GM12878 (cell line): ENCODE measurements at regions not wholly inside any gene's neighbourhood (a gene's known extent, or its start where the extent isn't known, plus 50 kb on each side); places are given as distances from the start of the nearest gene placed in this dataset.
A peak's percentile ranks its signal among the peaks of the same experiment; 100 is the strongest.

Experiments used
- ATAC-seq: fragments of 200-7000 bp; cut with Tn5 transposase; 3 replicates; pipeline ENCODE4 v1.9.1; 2020; ENCODE audit warnings: mild to moderate bottlenecking, moderate library complexity
- BruUV-seq: library from RNA; stranded (reverse); fragments of 400-500 nt; replicated peaks from 2 replicates; lab custom pipeline; 2021; lab: Mats Ljungman, UMichigan
- CTCF ChIA-PET: fragments of 300-600 bp; sonication (Branson Sonifier 250); formaldehyde crosslinking; extraction: SDS; loops from one replicate; lab custom pipeline; 2021; ENCODE audit warnings: inconsistent platforms; lab: Yijun Ruan, JAX
- POLR2A ChIA-PET: fragments of 350-600 bp; formaldehyde crosslinking; extraction: SDS; loops from one replicate; lab custom pipeline; 2021; ENCODE audit warnings: inconsistent platforms; lab: Charles Lee
- RAD21 ChIA-PET: fragments of 300-600 bp; sonication (Branson Sonifier 250); formaldehyde crosslinking; loops from one replicate; lab custom pipeline; 2023; ENCODE audit warnings: antibody characterized with exemption; ENCODE audit not compliant: unreplicated experiment; lab: Charles Lee
- SMC1A ChIA-PET: fragments of 300-600 bp; sonication (Branson Sonifier 250); formaldehyde crosslinking; loops from one replicate; lab custom pipeline; 2023; ENCODE audit not compliant: unreplicated experiment, uncharacterized antibody; lab: Charles Lee
- DNase-seq: peaks from one replicate; pipeline ENCODE4 v3.0.0-alpha.2; 2011; ENCODE audit warnings: low read depth, low spot score
- FAIRE-seq: peaks from 3 replicates; lab custom pipeline; 2011; peaks lifted over from hg19 to GRCh38; lab: Jason Lieb, UNC
- H2AFZ ChIP-seq: 2 replicates; pipeline ENCODE4 v1.6.0; 2011; ENCODE audit warnings: low read depth, low read length, control low read depth; ENCODE audit not compliant: control insufficient read depth
- H3K27ac ChIP-seq: 2 replicates; pipeline ENCODE4 v1.5.1; 2011; ENCODE audit warnings: control low read depth; ENCODE audit not compliant: control insufficient read depth, insufficient read depth
- H3K27me3 ChIP-seq, 2 experiments: replicated peaks in 1 of 2; 2 replicates each; pipeline versions ENCODE4 v1.6.0 to v1.6.1; 2011; ENCODE audit warnings: low read length in 1 of 2; ENCODE audit not compliant: control insufficient read depth in 2 of 2, insufficient read depth in 2 of 2
- H3K36me3 ChIP-seq, 2 experiments: 2 replicates each; pipeline ENCODE4 v1.5.1; 2011; ENCODE audit warnings: low read length in 1 of 2; ENCODE audit not compliant: control insufficient read depth in 2 of 2, insufficient read depth in 2 of 2
- H3K4me1 ChIP-seq: 2 replicates; pipeline ENCODE4 v1.6.1; 2011; ENCODE audit warnings: mild to moderate bottlenecking, low read length, moderate library complexity, mixed read lengths; ENCODE audit not compliant: control insufficient read depth, insufficient read depth
- H3K4me2 ChIP-seq: 2 replicates; pipeline ENCODE4 v1.6.0; 2011; ENCODE audit warnings: control low read depth; ENCODE audit not compliant: control insufficient read depth, insufficient read depth
- H3K4me3 ChIP-seq: fragments of 200-600 bp; sonication (generic); 2 replicates; pipeline ENCODE4 v1.5.1; 2016
- H3K79me2 ChIP-seq: 2 replicates; pipeline ENCODE4 v1.6.0; 2011; ENCODE audit warnings: low read length; ENCODE audit not compliant: control insufficient read depth, insufficient read depth
- H3K9ac ChIP-seq: 2 replicates; pipeline ENCODE4 v1.8.0; 2011; ENCODE audit warnings: low read length, control low read depth, mixed read lengths; ENCODE audit not compliant: control insufficient read depth, insufficient read depth
- H3K9me3 ChIP-seq: replicated peaks from 3 replicates; pipeline ENCODE4 v1.5.1; 2011; ENCODE audit warnings: mild to moderate bottlenecking, low read length; ENCODE audit not compliant: control insufficient read depth, insufficient read depth
- H4K20me1 ChIP-seq: 2 replicates; pipeline ENCODE4 v1.6.0; 2011; ENCODE audit not compliant: control insufficient read depth, insufficient read depth
- BCL3 ChIP-seq: IDR thresholded peaks from 2 replicates; pipeline ENCODE4 v1.6.1; 2011; ENCODE audit warnings: borderline replicate concordance, low read depth, mild to moderate bottlenecking, moderate library complexity, low read length; ENCODE audit not compliant: insufficient read depth, poor library complexity, severe bottlenecking
- GABPA ChIP-seq: IDR thresholded peaks from 2 replicates; pipeline ENCODE4 v1.6.1; 2014; ENCODE audit warnings: antibody characterized with exemption, low read depth, mild to moderate bottlenecking, inconsistent platforms
- SPI1 ChIP-seq: IDR thresholded peaks from 2 replicates; pipeline ENCODE4 v1.6.1; 2011; ENCODE audit warnings: low read depth, mild to moderate bottlenecking, low read length, moderate library complexity, borderline replicate concordance; ENCODE audit not compliant: insufficient read depth
- TCF3 ChIP-seq: IDR thresholded peaks from 2 replicates; pipeline ENCODE4 v1.6.1; 2012; ENCODE audit warnings: low read depth, mild to moderate bottlenecking, low read length, borderline replicate concordance; ENCODE audit not compliant: insufficient read depth
- ZBTB33 ChIP-seq: fragments of 450-650 bp; IDR thresholded peaks from 2 replicates; pipeline ENCODE4 v1.6.1; 2017; ENCODE audit warnings: mild to moderate bottlenecking
- WGBS: methylation state at CpG from one replicate; pipeline ENCODE4 v1.1.6; 2016; ENCODE audit warnings: low lambda C conversion rate; ENCODE audit not compliant: insufficient replicate concordance, insufficient coverage; ENCODE audit errors: missing lambda C conversion rate; 5-methylcytosine and 5-hydroxymethylcytosine counted together
- in situ Hi-C: fragments of 300-500 bp; cut with MboI; formaldehyde crosslinking; loops from 9 replicates; pipeline ENCODE4 v1.14.3; 2018; ENCODE audit warnings: mixed read lengths
- intact Hi-C: fragments of 100-400 bp; cut with micrococcal nuclease; formaldehyde crosslinking; loops from one replicate; pipeline ENCODE4 v1.14.2; 2022; ENCODE audit not compliant: unreplicated experiment

GRCh38 chr18:57209713-57210106 is 62.8 kb downstream of the BOD1L2 start:
- Histone ChIP-seq H4K20me1 (no peaks in the 10 kb centered on the region; the same call in 1 of the 2 replicates), H3K9ac (no peak overlapping the region), H3K4me1 (no peaks in the 10 kb centered on the region; the same call in 1 of the 2 replicates), H2AFZ (no peak overlapping the region), H3K36me3 (no peaks in the 10 kb centered on the region), H3K27ac (no peak overlapping the region), H3K79me2 (no peaks in the 10 kb centered on the region), H3K4me3 (no peak overlapping the region), H3K9me3 (no peaks in the 10 kb centered on the region), H3K27me3 (peaks cover 0 to 3% of the 10 kb centered on the region in 2 experiments; a peak in 2 of 4 replicates), H3K4me2 (0 out of 2 replicates have a peak overlapping the region, but pooled peaks have one; percentile 50)
- ChIA-PET RAD21 (no interaction called here), POLR2A (no interaction called here), CTCF (no interaction called here), SMC1A (interaction anchor here (0.6 kb wide), 1 partner anchor 44 kb away, joined by 3 read pairs; no protein-coding TSS in a partner anchor)
- DNase-seq (no peak), ATAC-seq (peak; percentile 85), FAIRE-seq (no peak)
- intact Hi-C loops = no loop called here
- 28% methylated on average over 10 of the region's 10 CpGs for WGBS
- in situ Hi-C loops = no loop called here
- TF ChIP-seq BCL3 (peak; percentile 41), TCF3 (0 out of 2 replicates have a peak, but pooled peaks have one; percentile 13), SPI1 (peak; percentile 44; the same call in 1 of the 2 replicates), GABPA (no peak), ZBTB33 (no peak)
- no TSS peak for BruUV-seq
